Ectodermal cell (in vitro differentiated cells): ENCODE measurements at regions not wholly inside any gene's neighbourhood (a gene's known extent, or its start where the extent isn't known, plus 50 kb on each side); places are given as distances from the start of the nearest gene placed in this dataset.
"Not testable (repeated sequence)": the region's sequence is repeated elsewhere in the genome, so short reads cannot be mapped to it uniquely, and the experiment has no call there.

Experiments
- H3K27ac ChIP-seq: 2 replicates; pipeline ENCODE4 v1.7.0; 2013; ENCODE audit warnings: mild to moderate bottlenecking, low read depth, low read length; ENCODE audit not compliant: insufficient read depth, poor library complexity, severe bottlenecking
- H3K27me3 ChIP-seq: 2 replicates; pipeline ENCODE4 v1.7.0; 2013; ENCODE audit warnings: mild to moderate bottlenecking, low read length; ENCODE audit not compliant: insufficient read depth, control insufficient read depth, poor library complexity, severe bottlenecking
- H3K36me3 ChIP-seq: one replicate; pipeline ENCODE4 v1.7.0; 2013; ENCODE audit warnings: low read length; ENCODE audit not compliant: control insufficient read depth, insufficient read depth
- H3K4me1 ChIP-seq: one replicate; pipeline ENCODE4 v1.7.0; 2013; ENCODE audit warnings: low read length; ENCODE audit not compliant: control insufficient read depth, insufficient read depth
- H3K4me3 ChIP-seq: 2 replicates; pipeline ENCODE4 v1.7.0; 2013; ENCODE audit warnings: low read depth, low read length, control low read depth; ENCODE audit not compliant: insufficient read depth
- H3K9me3 ChIP-seq: 2 replicates; pipeline ENCODE4 v1.7.0; 2013; ENCODE audit warnings: mild to moderate bottlenecking, low read length, moderate library complexity; ENCODE audit not compliant: control insufficient read depth
- WGBS, 2 experiments: methylation state at CpG; one replicate each; pipeline ENCODE4 v1.1.7; 2013; ENCODE audit warnings: missing lambda C conversion rate in 2 of 2; 5-methylcytosine and 5-hydroxymethylcytosine counted together

- Histone ChIP-seq H3K9me3 (no peaks in the 10 kb centered on the region), H3K27ac (no peak overlapping the region), H3K4me1 (no peaks in the 10 kb centered on the region), H3K4me3 (no peak overlapping the region), H3K27me3 (no peaks in the 10 kb centered on the region), H3K36me3 (no peaks in the 10 kb centered on the region)
- WGBS, 2 experiments = 89 to 100% methylated on average over 1 of the region's 1 CpG
Measured at GRCh38 chr4:12644261-12644660, 839.9 kb downstream of the RAB28 start.

DNA sequence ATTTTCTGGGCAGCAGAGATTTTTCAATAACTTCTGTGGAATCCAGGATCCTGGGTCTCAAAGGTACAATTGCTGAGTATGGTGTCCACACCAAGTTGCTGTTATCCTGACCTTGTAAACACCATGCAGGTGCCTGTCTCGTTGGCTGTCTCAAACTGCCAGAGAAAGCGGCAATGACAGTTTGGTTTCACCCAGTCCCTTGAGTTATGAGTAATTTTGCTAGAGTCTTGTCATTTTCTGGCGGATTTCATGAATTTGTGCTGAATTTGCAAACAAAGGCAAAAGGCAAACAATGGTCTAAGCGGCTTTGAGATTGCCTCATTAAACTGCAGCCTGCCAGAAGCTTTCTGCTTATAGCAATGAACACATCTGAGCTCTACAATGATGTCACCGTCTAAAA, 847.9 kb downstream of the RAB28 start:
- H3K27me3 ChIP-seq = no peaks in the 10 kb centered on the region
- H3K36me3 ChIP-seq = no peaks in the 10 kb centered on the region
- H3K4me3 ChIP-seq = no peak overlapping the region
- H3K9me3 ChIP-seq = no peaks in the 10 kb centered on the region
- WGBS, 2 experiments = 95 to 97% methylated on average over 5 of the region's 5 CpGs
- H3K4me1 ChIP-seq = no peaks in the 10 kb centered on the region
- no peak overlapping the region for H3K27ac ChIP-seq

DNA sequence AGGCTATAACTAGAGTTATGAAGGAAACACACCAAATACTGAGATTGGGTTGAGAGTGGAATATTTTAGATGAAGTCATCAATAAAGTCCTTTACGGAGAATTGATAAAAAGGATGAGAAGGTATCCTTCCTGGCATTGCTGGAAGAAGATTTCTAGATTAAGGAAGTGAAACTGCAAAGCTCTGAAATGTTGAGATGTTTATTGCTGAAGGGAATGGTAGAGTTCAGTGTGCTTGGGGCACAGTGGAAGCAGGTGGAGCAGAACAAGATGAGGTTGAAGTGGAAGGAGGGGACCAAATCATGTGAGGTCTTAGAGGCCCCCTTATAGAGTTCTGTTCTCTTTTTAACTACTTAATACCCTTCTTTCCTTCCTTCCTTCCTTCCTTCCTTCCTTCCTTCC, 848.5 kb downstream of the RAB28 start:
- Histone ChIP-seq H3K4me3 (no peak overlapping the region), H3K27me3 (no peaks in the 10 kb centered on the region)
- 91 to 98% methylated on average over 1 of the region's 1 CpG for WGBS, 2 experiments

GRCh38 chr4:12633053-12633651, 851.0 kb downstream of the RAB28 start:
- H3K27ac ChIP-seq = no peak overlapping the region
- H3K36me3 ChIP-seq = no peaks in the 10 kb centered on the region
- H3K4me1 ChIP-seq = no peaks in the 10 kb centered on the region
- H3K27me3 ChIP-seq = no peaks in the 10 kb centered on the region
- no peak overlapping the region for H3K4me3 ChIP-seq
- 16 to 20% methylated on average over 13 to 14 of the region's 15 CpGs for WGBS, 2 experiments
- H3K9me3 ChIP-seq = no peaks in the 10 kb centered on the region

More for the DNA sequence above, 848.5 kb downstream of the RAB28 start:
- no peaks in the 10 kb centered on the region for H3K9me3 ChIP-seq
- no peaks in the 10 kb centered on the region for H3K36me3 ChIP-seq
- no peak overlapping the region for H3K27ac ChIP-seq
- no peaks in the 10 kb centered on the region for H3K4me1 ChIP-seq

- Histone ChIP-seq H3K27me3 (no peaks in the 10 kb centered on the region), H3K4me3 (no peak overlapping the region), H3K9me3 (no peaks in the 10 kb centered on the region), H3K4me1 (peaks cover 6% of the 10 kb centered on the region), H3K27ac (no peak overlapping the region), H3K36me3 (no peaks in the 10 kb centered on the region)
- 95 to 97% methylated on average over 7 of the region's 7 CpGs for WGBS, 2 experiments
Measured at GRCh38 chr4:12615822-12616221, 868.3 kb downstream of the RAB28 start.

DNA sequence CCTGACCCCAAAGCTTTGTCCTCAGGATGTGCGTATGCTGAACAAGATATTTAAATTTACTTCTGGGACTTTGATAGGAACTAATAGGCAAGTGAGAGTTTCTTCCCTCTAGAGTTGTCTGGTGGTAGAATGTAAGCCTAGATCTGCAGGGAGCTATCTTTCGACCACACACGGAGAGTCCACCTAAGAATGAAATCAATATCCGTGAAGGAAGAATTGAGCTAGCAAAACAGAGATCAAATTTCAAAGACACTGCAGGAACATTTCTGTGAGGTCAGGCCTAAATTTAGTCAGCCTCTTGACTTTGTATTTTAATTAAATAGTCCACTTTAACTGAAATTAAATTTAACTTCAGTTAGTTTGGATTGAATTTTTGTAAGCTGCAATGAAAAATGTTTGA, 871.3 kb downstream of the RAB28 start:
- Histone ChIP-seq H3K27ac (no peak overlapping the region), H3K4me1 (peaks cover 6% of the 10 kb centered on the region), H3K9me3 (no peaks in the 10 kb centered on the region), H3K27me3 (no peaks in the 10 kb centered on the region), H3K36me3 (no peaks in the 10 kb centered on the region), H3K4me3 (no peak overlapping the region)
- WGBS, 2 experiments = 72 to 81% methylated on average over 4 of the region's 4 CpGs

- WGBS, 2 experiments = 96 to 97% methylated on average over 33 of the region's 33 CpGs
- not testable (repeated sequence) for H3K4me1 ChIP-seq
Measured at GRCh38 chr4:12609212-12609875, 874.8 kb downstream of the RAB28 start.

DNA sequence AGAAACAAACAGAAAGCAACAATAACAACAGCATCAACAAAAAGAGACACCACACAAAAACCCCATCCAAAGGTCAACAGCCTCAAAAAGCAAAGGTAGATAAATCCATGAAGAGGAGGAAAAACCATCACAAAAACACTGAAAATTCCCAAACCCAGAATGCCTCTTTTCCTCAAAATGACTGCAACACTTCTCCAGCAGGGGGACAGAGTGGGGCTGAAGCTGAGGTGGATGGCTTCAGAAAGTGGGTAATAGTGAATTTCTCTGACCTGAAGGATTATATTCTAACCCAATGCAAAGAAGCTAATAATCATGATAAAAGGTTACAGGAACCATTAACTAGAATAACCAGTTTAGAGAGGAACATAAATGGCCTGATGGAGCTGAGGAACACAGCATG, 888.2 kb downstream of the RAB28 start:
- H3K36me3 ChIP-seq = no peaks in the 10 kb centered on the region
- H3K27ac ChIP-seq = no peak overlapping the region
- no peak overlapping the region for H3K4me3 ChIP-seq
- no peaks in the 10 kb centered on the region for H3K9me3 ChIP-seq
- H3K4me1 ChIP-seq = no peaks in the 10 kb centered on the region
- H3K27me3 ChIP-seq = no peaks in the 10 kb centered on the region

More at GRCh38 chr4:12609212-12609875, 874.8 kb downstream of the RAB28 start:
- not testable (repeated sequence) for H3K9me3 ChIP-seq, H3K36me3 ChIP-seq, H3K27me3 ChIP-seq, H3K4me3 ChIP-seq, H3K27ac ChIP-seq

DNA sequence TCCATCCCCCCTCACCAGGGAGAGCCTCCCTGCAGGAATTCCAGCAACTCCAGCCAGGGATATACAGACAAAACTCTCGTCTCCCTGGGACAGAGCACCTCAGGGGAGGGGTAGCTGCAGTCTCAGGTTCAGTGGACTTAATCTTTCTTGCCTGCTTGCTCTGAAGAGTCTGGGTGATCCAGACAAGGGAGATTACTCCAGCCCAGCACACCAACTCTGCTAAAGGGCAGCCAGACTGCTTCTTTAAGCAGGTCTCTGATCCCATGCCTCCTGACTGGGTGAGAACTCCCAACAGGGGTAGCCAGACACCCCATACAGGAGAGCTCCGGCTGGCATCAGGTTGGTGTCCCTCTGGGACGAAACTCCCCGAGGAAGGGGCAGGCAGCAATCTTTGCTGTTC, 888.7 kb downstream of the RAB28 start:
- 90 to 93% methylated on average over 4 of the region's 4 CpGs for WGBS, 2 experiments

GRCh38 chr4:12588582-12588981, 895.6 kb downstream of the RAB28 start:
- Histone ChIP-seq H3K9me3 (no peaks in the 10 kb centered on the region), H3K4me1 (no peaks in the 10 kb centered on the region), H3K4me3 (no peak overlapping the region), H3K36me3 (no peaks in the 10 kb centered on the region), H3K27me3 (no peaks in the 10 kb centered on the region), H3K27ac (no peak overlapping the region)

More for the DNA sequence above, 888.7 kb downstream of the RAB28 start:
- no peaks in the 10 kb centered on the region for H3K9me3 ChIP-seq
- no peaks in the 10 kb centered on the region for H3K36me3 ChIP-seq
- H3K4me1 ChIP-seq = no peaks in the 10 kb centered on the region
- no peak overlapping the region for H3K27ac ChIP-seq
- no peaks in the 10 kb centered on the region for H3K27me3 ChIP-seq
- H3K4me3 ChIP-seq = no peak overlapping the region
